ENCODE measurements at regions not wholly inside any gene's neighbourhood (a gene's known extent, or its start where the extent isn't known, plus 50 kb on each side); places are given as distances from the start of the nearest gene placed in this dataset.
A peak's percentile ranks its signal among the peaks of the same experiment; 100 is the strongest.

GRCh38 chr15:87566236-87566635 is 690.3 kb downstream of the NTRK3 start:
- TF ChIP-seq EZH2 (IDR thresholded peaks at IDR 0.05; ENCODE audit: borderline replicate concordance, insufficient read depth, low read length, poor library complexity, severe bottlenecking) (no peak), MXI1 (conservative IDR thresholded peaks at IDR 0.05; ENCODE audit: poor library complexity, severe bottlenecking) (no peak), POLR2AphosphoS5 (IDR thresholded peaks at IDR 0.05) (no peak), EP300 (conservative IDR thresholded peaks at IDR 0.05; ENCODE audit: poor library complexity, severe bottlenecking) (no peak), TAF1 (IDR thresholded peaks at IDR 0.05; ENCODE audit: low read depth) (no peak), SMC3 (conservative IDR thresholded peaks at IDR 0.05; ENCODE audit: poor library complexity) (no peak), RAD21 (conservative IDR thresholded peaks at IDR 0.05) (no peak), REST (IDR thresholded peaks at IDR 0.05; ENCODE audit: borderline replicate concordance) (no peak)
- TF ChIP-seq, protein P1, sequence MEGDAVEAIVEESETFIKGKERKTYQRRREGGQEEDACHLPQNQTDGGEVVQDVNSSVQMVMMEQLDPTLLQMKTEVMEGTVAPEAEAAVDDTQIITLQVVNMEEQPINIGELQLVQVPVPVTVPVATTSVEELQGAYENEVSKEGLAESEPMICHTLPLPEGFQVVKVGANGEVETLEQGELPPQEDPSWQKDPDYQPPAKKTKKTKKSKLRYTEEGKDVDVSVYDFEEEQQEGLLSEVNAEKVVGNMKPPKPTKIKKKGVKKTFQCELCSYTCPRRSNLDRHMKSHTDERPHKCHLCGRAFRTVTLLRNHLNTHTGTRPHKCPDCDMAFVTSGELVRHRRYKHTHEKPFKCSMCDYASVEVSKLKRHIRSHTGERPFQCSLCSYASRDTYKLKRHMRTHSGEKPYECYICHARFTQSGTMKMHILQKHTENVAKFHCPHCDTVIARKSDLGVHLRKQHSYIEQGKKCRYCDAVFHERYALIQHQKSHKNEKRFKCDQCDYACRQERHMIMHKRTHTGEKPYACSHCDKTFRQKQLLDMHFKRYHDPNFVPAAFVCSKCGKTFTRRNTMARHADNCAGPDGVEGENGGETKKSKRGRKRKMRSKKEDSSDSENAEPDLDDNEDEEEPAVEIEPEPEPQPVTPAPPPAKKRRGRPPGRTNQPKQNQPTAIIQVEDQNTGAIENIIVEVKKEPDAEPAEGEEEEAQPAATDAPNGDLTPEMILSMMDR (IDR thresholded peaks at IDR 0.05; ENCODE audit: poor library complexity, severe bottlenecking): no peak
- no peak overlapping the region for H2AFZ ChIP-seq (ENCODE audit: low read depth, low read length)
- H3K9ac ChIP-seq (ENCODE audit: low read length): no peak overlapping the region
- no peaks in the 10 kb centered on the region for H3K36me3 ChIP-seq (ENCODE audit: insufficient read depth, low read length)
- H3K4me2 ChIP-seq (ENCODE audit: low read length): no peak overlapping the region
- no peaks in the 10 kb centered on the region for H3K9me3 ChIP-seq (ENCODE audit: low read length)
- H3K27ac ChIP-seq (ENCODE audit: low read length): no peak overlapping the region
- no peaks in the 10 kb centered on the region for H4K20me1 ChIP-seq (ENCODE audit: insufficient read depth)
- H3K4me3 ChIP-seq (ENCODE audit: low read length): no peak overlapping the region
- H3K27me3 ChIP-seq (ENCODE audit: insufficient read depth, low read depth, low read length): no peaks in the 10 kb centered on the region
- H3K79me2 ChIP-seq (replicated peaks; ENCODE audit: insufficient read depth, low read length): no peaks in the 10 kb centered on the region
- no peaks in the 10 kb centered on the region for H3K9me2 ChIP-seq (ENCODE audit: insufficient read depth, low read length)
- H3F3A ChIP-seq (ENCODE audit: insufficient read depth, low read length, poor library complexity, severe bottlenecking): peaks cover 6% of the 10 kb centered on the region

DNA sequence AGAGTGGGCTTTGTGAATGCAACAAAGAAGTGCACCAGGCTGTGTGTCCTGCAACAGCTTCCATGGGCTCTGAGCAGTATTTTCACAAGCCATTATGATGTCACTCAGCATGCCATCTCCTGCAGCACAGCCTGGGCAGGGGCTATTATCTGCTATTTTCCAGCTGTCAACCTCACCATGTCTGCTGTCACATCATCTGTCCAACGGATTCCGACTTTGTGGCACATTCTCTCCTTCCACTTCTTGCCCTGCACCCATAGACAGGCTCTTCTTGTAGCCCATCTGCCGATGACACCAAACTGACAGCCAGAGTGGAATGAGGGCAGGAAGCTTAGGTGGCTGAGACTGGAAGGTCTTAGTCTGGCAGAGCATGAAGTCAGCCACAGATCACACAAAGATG is 691.9 kb downstream of the NTRK3 start:
- Histone ChIP-seq H3K36me3 (ENCODE audit: insufficient read depth, low read length) (no peaks in the 10 kb centered on the region), H2AFZ (ENCODE audit: low read depth, low read length) (no peak overlapping the region), H3K9me2 (ENCODE audit: insufficient read depth, low read length) (no peaks in the 10 kb centered on the region), H4K20me1 (ENCODE audit: insufficient read depth) (no peaks in the 10 kb centered on the region), H3K79me2 (replicated peaks; ENCODE audit: insufficient read depth, low read length) (no peaks in the 10 kb centered on the region), H3K27ac (ENCODE audit: low read length) (peak overlapping the region; percentile 75), H3K9me3 (ENCODE audit: low read length) (no peaks in the 10 kb centered on the region), H3F3A (ENCODE audit: insufficient read depth, low read length, poor library complexity, severe bottlenecking) (peaks cover 6% of the 10 kb centered on the region), H3K27me3 (ENCODE audit: insufficient read depth, low read depth, low read length) (no peaks in the 10 kb centered on the region), H3K4me3 (ENCODE audit: low read length) (peak overlapping the region; percentile 22), H3K9ac (ENCODE audit: low read length) (peak overlapping the region; percentile 11), H3K4me2 (ENCODE audit: low read length) (no peak overlapping the region)
- TF ChIP-seq RAD21 (conservative IDR thresholded peaks at IDR 0.05) (peak; percentile 30), SMC3 (conservative IDR thresholded peaks at IDR 0.05; ENCODE audit: poor library complexity) (peak; percentile 50), MXI1 (conservative IDR thresholded peaks at IDR 0.05; ENCODE audit: poor library complexity, severe bottlenecking) (no peak), EZH2 (IDR thresholded peaks at IDR 0.05; ENCODE audit: borderline replicate concordance, insufficient read depth, low read length, poor library complexity, severe bottlenecking) (no peak), POLR2AphosphoS5 (IDR thresholded peaks at IDR 0.05) (peak; percentile 70), EP300 (conservative IDR thresholded peaks at IDR 0.05; ENCODE audit: poor library complexity, severe bottlenecking) (peak; percentile 99)
- TF ChIP-seq, protein P1 (IDR thresholded peaks at IDR 0.05; ENCODE audit: poor library complexity, severe bottlenecking): no peak

Measured in neural cell (in vitro differentiated cells).